ENCODE measurements at regions not wholly inside any gene's neighbourhood (a gene's known extent, or its start where the extent isn't known, plus 50 kb on each side); places are given as distances from the start of the nearest gene placed in this dataset.

- no peak overlapping the region for H3K27ac ChIP-seq
- intact Hi-C loops (cut with DNase I) = no loop called here
- no peak for DNase-seq
- peaks cover 0 to 41% (median 5%) of the 10 kb centered on the region in 12 donors for H3K4me1 ChIP-seq
- no peak for ATAC-seq
- no peaks in the 10 kb centered on the region for H3K36me3 ChIP-seq
- TF ChIP-seq POLR2A (IDR thresholded peaks at IDR 0.05) (no peak), CTCF (IDR thresholded peaks at IDR 0.05) (no peak)
- H3K9me3 ChIP-seq = no peaks in the 10 kb centered on the region
- WGBS, 4 donors = 80 to 97% (median 93%) methylated on average over 1 of the region's 1 CpG
- H3K27me3 ChIP-seq = no peaks in the 10 kb centered on the region
- no peak overlapping the region for H3K4me3 ChIP-seq
Observed at GRCh38 chr2:133951209-133951608, 302.7 kb upstream of the MGAT5 start.

- H3K4me3 ChIP-seq = no peak overlapping the region
- H3K27ac ChIP-seq = peak overlapping the region in 2 of 12 donors; percentile 17 to 60
- peaks cover 0 to 36% (median 7%) of the 10 kb centered on the region in 12 donors for H3K4me1 ChIP-seq
- H3K36me3 ChIP-seq = no peaks in the 10 kb centered on the region
- DNase-seq (no peak), ATAC-seq (no peak)
- intact Hi-C loops (cut with DNase I) = no loop called here
- H3K9me3 ChIP-seq = no peaks in the 10 kb centered on the region
- WGBS, 4 donors = 52 to 64% (median 57%) methylated on average over 2 of the region's 2 CpGs
- TF ChIP-seq POLR2A (IDR thresholded peaks at IDR 0.05) (no peak), CTCF (IDR thresholded peaks at IDR 0.05) (no peak)
- H3K27me3 ChIP-seq = no peaks in the 10 kb centered on the region
Observed at GRCh38 chr2:133952420-133952819, 301.5 kb upstream of the MGAT5 start.

- no peak overlapping the region for H3K27ac ChIP-seq
- WGBS, 4 donors = 86 to 90% (median 90%) methylated on average over 4 of the region's 4 CpGs
- no peak overlapping the region for H3K4me3 ChIP-seq
- TF ChIP-seq CTCF (IDR thresholded peaks at IDR 0.05) (no peak), POLR2A (IDR thresholded peaks at IDR 0.05) (no peak)
- H3K36me3 ChIP-seq = no peaks in the 10 kb centered on the region
- ATAC-seq (no peak), DNase-seq (no peak)
- H3K4me1 ChIP-seq = peaks cover 0 to 41% (median 7%) of the 10 kb centered on the region in 12 donors
- no peaks in the 10 kb centered on the region for H3K27me3 ChIP-seq
- H3K9me3 ChIP-seq = no peaks in the 10 kb centered on the region
- intact Hi-C loops (cut with DNase I) = no loop called here
Observed at GRCh38 chr2:133952896-133953295, 301.0 kb upstream of the MGAT5 start.

GRCh38 chr2:133953524-133953923 is 300.3 kb upstream of the MGAT5 start:
- H3K27me3 ChIP-seq = no peaks in the 10 kb centered on the region
- H3K4me1 ChIP-seq = peaks cover 0 to 40% (median 7%) of the 10 kb centered on the region in 12 donors
- no peak for ATAC-seq
- 70 to 91% (median 83%) methylated on average over 4 of the region's 4 CpGs for WGBS, 4 donors
- no peak for DNase-seq
- H3K9me3 ChIP-seq = no peaks in the 10 kb centered on the region
- no peaks in the 10 kb centered on the region for H3K36me3 ChIP-seq
- no peak overlapping the region for H3K27ac ChIP-seq
- intact Hi-C loops (cut with DNase I) = no loop called here
- H3K4me3 ChIP-seq = no peak overlapping the region
- TF ChIP-seq CTCF (IDR thresholded peaks at IDR 0.05) (no peak), POLR2A (IDR thresholded peaks at IDR 0.05) (no peak)
